T follicular helper cell (primary cell): ENCODE measurements at regions not wholly inside any gene's neighbourhood (a gene's known extent, or its start where the extent isn't known, plus 50 kb on each side); places are given as distances from the start of the nearest gene placed in this dataset.

Source experiments
- DNase-seq: peaks from one replicate; pipeline ENCODE4 v3.0.0-alpha.2; 2020; ENCODE audit warnings: low read depth

- no peak for DNase-seq
Measured at GRCh38 chr16:86806181-86806837, 228.0 kb downstream of the FOXL1 start.

GRCh38 chr16:86806838-86807351, 228.5 kb downstream of the FOXL1 start:
- no peak for DNase-seq

- DNase-seq = no peak
Measured at GRCh38 chr16:86808863-86809444, 230.6 kb downstream of the FOXL1 start.

DNA sequence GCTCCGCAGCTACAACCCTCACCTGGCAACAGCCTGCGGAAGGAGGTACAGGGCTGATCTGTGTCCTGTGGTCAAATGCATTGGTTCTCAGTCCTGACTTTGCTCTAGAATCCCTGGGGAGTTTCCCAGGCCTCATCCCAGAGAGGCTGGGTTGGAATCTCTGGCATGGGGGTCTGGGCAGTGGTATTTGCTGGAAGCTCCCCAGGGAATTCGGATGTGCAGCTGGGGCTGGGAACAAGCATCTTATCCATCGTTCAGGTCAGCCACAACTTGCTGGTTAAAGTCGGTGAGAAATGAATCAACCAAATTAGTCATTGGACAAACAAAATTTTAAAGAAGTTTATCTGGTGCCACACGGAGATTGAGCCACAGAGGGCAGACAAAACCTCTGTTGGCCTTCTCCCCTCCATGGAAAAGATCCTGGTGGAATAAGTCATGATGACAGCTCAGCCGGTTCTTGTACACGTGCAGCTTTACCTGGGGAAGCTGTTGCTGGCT, 231.2 kb downstream of the FOXL1 start:
- no peak for DNase-seq

DNA sequence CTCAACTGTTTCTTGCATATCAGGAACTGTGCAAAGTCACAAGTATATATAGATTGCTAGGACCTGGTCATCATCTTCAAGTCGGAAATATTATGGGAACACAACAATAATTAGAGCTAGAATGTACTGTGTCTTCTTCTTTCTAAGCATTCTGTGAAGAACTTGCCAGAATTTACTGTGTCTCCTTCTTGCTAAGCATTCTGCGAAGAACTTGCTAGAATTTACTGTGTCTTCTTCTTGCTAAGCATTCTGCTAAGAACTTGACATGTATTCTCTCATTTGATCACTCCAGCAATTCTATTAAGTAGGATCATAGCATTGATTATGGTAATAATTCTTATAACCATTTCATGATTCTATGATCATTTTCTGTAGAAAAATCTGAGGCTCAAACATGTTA, 231.7 kb downstream of the FOXL1 start:
- DNase-seq = no peak

GRCh38 chr16:86812363-86812970, 234.1 kb downstream of the FOXL1 start:
- no peak for DNase-seq

- DNase-seq = no peak
Measured at GRCh38 chr16:86814256-86814655, 235.9 kb downstream of the FOXL1 start.

DNA sequence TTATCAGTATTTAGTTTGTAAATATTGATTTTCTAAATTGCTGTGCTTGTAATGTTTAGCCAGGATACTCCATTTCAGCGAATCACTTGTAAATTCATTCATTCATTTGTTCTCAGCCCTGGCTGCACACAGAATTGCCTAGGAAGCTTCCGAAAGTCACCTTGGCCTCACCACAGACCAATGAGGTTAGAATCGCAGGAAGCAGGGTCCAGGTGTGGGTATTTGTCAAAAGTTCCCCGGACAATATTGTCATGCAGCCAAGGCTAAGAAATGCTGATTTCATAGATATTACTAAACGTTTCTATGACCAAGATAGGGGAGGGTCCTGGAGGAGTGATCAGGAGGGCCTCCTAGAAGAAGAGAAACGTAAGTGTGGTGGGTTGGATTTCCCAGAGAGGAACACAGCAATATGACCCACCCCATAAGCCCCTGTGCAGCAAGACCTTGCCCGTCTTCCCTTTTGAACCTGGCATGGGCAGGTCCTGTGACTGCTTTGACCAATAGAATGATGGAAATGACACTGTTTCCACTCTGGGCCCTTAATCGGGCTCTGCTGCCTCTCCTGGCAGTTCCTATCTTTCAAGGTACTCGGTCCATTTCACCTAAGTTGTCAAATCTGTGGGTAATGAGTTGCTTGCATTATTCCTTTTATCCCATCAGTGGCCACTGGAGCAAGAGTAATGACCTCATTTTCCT, 238.7 kb downstream of the FOXL1 start:
- no peak for DNase-seq

- DNase-seq = no peak
Measured at GRCh38 chr16:86818671-86819532, 240.6 kb downstream of the FOXL1 start.

- no peak for DNase-seq
Measured at GRCh38 chr16:86819533-86819892, 241.2 kb downstream of the FOXL1 start.

DNA sequence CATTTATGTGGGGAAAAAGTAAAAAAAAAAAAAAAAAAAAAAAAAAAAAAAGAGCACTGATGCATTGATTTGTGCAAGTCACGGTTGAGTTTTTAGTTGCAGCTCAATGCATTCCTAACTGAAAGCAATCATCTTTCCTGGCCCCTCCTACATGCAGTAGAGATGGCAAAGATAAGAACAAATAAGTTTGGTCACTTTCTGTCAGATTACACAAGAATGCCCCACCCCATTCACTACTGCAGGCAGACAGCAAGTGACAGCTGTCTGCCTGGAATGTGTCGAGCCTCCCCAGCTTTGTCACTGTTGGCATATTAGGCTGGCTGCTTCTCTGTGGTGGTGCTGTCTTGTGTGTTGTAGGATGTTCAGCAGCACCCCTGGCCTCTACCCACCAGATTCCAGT, 243.5 kb downstream of the FOXL1 start:
- no peak for DNase-seq

DNA sequence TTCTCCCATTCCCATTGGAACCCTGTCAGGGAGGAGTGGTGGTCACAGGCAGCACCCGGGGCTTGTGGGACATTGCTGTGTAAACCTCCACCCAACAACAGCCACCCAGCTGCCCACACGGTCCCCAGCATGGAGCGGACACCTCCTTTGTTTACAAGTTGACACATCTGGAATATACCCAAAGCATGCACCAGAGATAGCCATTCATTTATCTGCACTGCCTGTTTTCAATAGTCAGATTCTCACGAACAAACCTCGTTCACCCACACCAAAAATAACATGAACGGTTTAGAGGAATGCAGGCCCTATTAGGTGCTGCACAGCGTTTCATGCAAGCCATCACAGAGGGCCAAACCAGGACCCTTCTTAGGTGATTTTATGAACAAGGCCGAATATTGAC, 244.8 kb downstream of the FOXL1 start:
- no peak for DNase-seq

- DNase-seq = no peak
Measured at GRCh38 chr16:86823888-86824671, 245.7 kb downstream of the FOXL1 start.

GRCh38 chr16:86824751-86825296, 246.5 kb downstream of the FOXL1 start:
- DNase-seq = no peak

DNA sequence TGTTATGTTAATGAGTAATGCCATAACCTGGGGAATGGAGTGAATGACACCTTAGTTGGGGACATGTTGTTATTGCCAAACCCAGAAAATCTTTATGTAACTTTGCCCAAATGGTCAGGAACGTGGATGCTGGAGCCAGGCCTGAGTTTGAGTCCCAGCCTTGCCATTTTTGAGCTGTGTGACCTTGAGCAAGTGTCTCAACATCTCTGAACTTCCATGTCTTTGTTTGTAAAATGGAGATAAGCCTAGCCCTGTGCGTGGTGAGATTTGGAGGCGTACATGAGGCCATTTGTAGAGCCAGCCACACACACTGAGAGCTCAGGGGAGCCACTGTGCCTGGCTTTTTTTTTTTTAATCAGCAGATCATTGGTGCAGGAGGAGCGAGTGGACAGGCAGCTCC, 247.3 kb downstream of the FOXL1 start:
- DNase-seq = no peak

- DNase-seq = no peak
Measured at GRCh38 chr16:86826941-86827340, 248.6 kb downstream of the FOXL1 start.

GRCh38 chr16:86827521-86827920, 249.2 kb downstream of the FOXL1 start:
- no peak for DNase-seq

- DNase-seq = no peak
Measured at GRCh38 chr16:86828202-86828601, 249.9 kb downstream of the FOXL1 start.

DNA sequence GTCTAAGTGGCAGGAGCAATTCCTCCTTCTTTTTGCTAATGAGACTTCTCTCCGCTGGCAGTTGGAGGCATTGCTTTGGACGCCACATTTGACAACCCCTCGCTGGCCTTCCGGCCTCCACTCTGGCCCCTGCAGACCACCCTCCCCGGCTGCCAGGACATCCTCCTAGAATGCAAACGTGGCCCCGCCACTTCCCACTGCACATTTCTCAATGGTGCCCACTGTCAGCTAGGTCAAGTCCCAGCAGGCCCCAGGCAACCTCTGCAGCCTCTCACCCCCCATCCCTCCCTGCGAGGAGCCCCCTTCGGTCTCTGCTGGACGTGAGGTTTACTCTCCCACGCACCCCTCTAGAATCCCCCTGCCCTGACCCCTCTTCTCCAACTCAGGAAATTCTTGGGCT, 250.3 kb downstream of the FOXL1 start:
- DNase-seq = no peak

DNA sequence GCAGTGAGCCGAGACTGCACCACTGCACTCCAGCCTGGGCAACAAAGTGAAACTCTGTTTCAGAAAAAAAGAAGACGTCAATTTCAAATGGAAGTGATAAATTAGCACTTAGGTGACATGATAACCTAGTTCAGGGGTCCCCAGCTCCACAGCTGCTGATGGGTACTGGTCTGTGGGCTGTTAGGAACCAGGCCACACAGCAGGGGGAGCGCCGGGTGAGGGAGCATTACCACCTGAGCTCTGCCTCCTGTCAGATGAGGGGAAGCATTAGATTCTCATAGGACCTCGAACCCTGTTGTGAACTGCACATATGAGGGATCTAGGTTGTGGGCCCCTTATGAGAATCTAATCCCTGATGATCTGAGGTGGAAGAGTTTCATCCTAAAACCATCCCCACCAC, 253.0 kb downstream of the FOXL1 start:
- no peak for DNase-seq

- DNase-seq = no peak
Measured at GRCh38 chr16:86833136-86833535, 254.8 kb downstream of the FOXL1 start.
